NCI-H82 (cell line): ENCODE measurements at regions not wholly inside any gene's neighbourhood (a gene's known extent, or its start where the extent isn't known, plus 50 kb on each side); places are given as distances from the start of the nearest gene placed in this dataset.

Source experiments
- DNase-seq: peaks from one replicate; lab custom pipeline; 2025; lab: John Stamatoyannopoulos, UW

- no peak for DNase-seq
Observed at GRCh38 chr13:34752283-34752960, 189.6 kb upstream of the NBEA start.

GRCh38 chr13:34756136-34756535, 185.9 kb upstream of the NBEA start:
- no peak for DNase-seq

GRCh38 chr13:34756572-34756971, 185.5 kb upstream of the NBEA start:
- DNase-seq, result no peak

- no peak for DNase-seq
Observed at GRCh38 chr13:34757441-34757840, 184.6 kb upstream of the NBEA start.

- no peak for DNase-seq
Observed at GRCh38 chr13:34758628-34759027, 183.4 kb upstream of the NBEA start.

GRCh38 chr13:34762312-34762711, 179.8 kb upstream of the NBEA start:
- DNase-seq, result no peak

- DNase-seq, result no peak
Observed at GRCh38 chr13:34764246-34764645, 177.8 kb upstream of the NBEA start.

GRCh38 chr13:34765446-34766180, 176.5 kb upstream of the NBEA start:
- no peak for DNase-seq

GRCh38 chr13:34767778-34768177, 174.3 kb upstream of the NBEA start:
- no peak for DNase-seq

- DNase-seq, result no peak
Observed at GRCh38 chr13:34772206-34772605, 169.9 kb upstream of the NBEA start.

- DNase-seq, result no peak
Observed at GRCh38 chr13:34772881-34773280, 169.2 kb upstream of the NBEA start.

GRCh38 chr13:34776390-34776981, 165.6 kb upstream of the NBEA start:
- DNase-seq, result no peak

GRCh38 chr13:34777089-34777913, 164.8 kb upstream of the NBEA start:
- DNase-seq, result no peak

- DNase-seq, result no peak
Observed at GRCh38 chr13:34777914-34778303, 164.2 kb upstream of the NBEA start.

GRCh38 chr13:34779171-34779570, 162.9 kb upstream of the NBEA start:
- peak; percentile 40 for DNase-seq

GRCh38 chr13:34793301-34793700, 148.8 kb upstream of the NBEA start:
- DNase-seq, result no peak

GRCh38 chr13:34803756-34804155, 138.3 kb upstream of the NBEA start:
- no peak for DNase-seq

- DNase-seq, result no peak
Observed at GRCh38 chr13:34805347-34805746, 136.7 kb upstream of the NBEA start.

GRCh38 chr13:34808649-34809048, 133.4 kb upstream of the NBEA start:
- no peak for DNase-seq

GRCh38 chr13:34810996-34811395, 131.1 kb upstream of the NBEA start:
- DNase-seq, result peak; percentile 11

- DNase-seq, result no peak
Observed at GRCh38 chr13:34815526-34815925, 126.5 kb upstream of the NBEA start.

GRCh38 chr13:34816245-34816884, 125.7 kb upstream of the NBEA start:
- no peak for DNase-seq
